ENCODE measurements at regions not wholly inside any gene's neighbourhood (a gene's known extent, or its start where the extent isn't known, plus 50 kb on each side); places are given as distances from the start of the nearest gene placed in this dataset.

DNA sequence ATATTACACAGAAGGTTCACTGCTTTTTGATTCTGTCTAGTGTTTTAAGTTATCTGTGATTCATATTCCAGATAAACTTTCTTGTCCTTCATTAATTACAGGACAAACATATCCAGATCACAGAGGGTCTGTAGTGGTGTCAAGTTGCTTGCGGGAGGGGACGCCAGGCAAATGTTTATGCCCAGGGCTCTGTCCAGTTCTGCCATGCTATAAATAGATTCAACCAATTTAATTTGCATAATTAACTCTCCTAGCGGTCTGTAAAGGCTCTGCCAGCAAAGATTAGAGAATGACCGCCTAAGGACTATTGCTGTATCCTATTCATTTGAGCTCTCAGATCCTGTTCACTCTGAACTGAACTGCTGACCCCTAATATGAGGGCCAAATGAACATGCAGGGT lies 59.7 kb upstream of the TRPC4 start:
- Mint-ChIP-seq H3K36me3 (ENCODE audit: low read depth, unreplicated experiment) (no peaks in the 10 kb centered on the region), H3K4me3 (ENCODE audit: unreplicated experiment) (no peak overlapping the region), H3K4me1 (ENCODE audit: unreplicated experiment) (no peaks in the 10 kb centered on the region), H3K9me3 (ENCODE audit: unreplicated experiment) (no peaks in the 10 kb centered on the region), H3K27me3 (ENCODE audit: unreplicated experiment) (no peaks in the 10 kb centered on the region), H3K27ac (ENCODE audit: unreplicated experiment) (no peak overlapping the region)
- TF ChIP-seq CTCF (IDR thresholded peaks at IDR 0.05; ENCODE audit: unreplicated experiment), result no peak
- no peak for DNase-seq (ENCODE audit: low spot score)

- DNase-seq (ENCODE audit: low spot score), result no peak
- Mint-ChIP-seq H3K27ac (ENCODE audit: unreplicated experiment) (no peak overlapping the region), H3K27me3 (ENCODE audit: unreplicated experiment) (no peaks in the 10 kb centered on the region), H3K4me1 (ENCODE audit: unreplicated experiment) (no peaks in the 10 kb centered on the region), H3K4me3 (ENCODE audit: unreplicated experiment) (no peak overlapping the region), H3K36me3 (ENCODE audit: low read depth, unreplicated experiment) (no peaks in the 10 kb centered on the region), H3K9me3 (ENCODE audit: unreplicated experiment) (no peaks in the 10 kb centered on the region)
- TF ChIP-seq CTCF (IDR thresholded peaks at IDR 0.05; ENCODE audit: unreplicated experiment), result no peak
These were observed 58.0 kb upstream of the TRPC4 start for GRCh38 chr13:37927561-37927960.

DNA sequence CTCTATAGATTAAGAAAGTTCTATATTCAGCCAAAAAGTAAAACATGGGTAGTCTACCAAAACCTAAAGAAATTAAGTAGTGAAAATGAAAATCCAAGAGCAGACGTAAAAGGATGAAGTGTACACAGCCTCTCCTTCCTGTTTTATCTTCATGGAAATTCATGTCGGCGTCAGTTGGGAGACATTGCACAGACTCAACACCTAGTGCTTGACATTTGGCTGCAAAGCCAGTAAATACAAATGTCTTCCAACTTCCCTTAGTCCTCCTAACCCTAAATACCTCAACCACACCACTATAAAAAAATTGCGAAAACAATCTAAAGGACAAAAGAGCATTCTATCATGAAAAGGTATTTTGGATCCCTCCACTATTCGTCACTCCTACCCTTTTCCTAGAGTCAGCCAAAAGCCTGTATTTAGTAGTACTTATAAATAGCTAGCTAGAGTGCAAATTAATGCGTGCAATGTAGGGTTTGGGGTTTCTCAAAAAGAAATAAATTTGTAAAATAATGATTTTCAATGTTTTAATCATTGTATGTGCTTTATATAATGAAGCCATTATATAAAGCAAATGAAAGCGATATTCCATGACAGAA lies 56.4 kb upstream of the TRPC4 start:
- H3K9me3 Mint-ChIP-seq (ENCODE audit: unreplicated experiment), result no peaks in the 10 kb centered on the region
- TF ChIP-seq CTCF (IDR thresholded peaks at IDR 0.05; ENCODE audit: unreplicated experiment), result no peak
- H3K27ac Mint-ChIP-seq (ENCODE audit: unreplicated experiment), result no peak overlapping the region
- H3K4me3 Mint-ChIP-seq (ENCODE audit: unreplicated experiment), result no peak overlapping the region
- H3K4me1 Mint-ChIP-seq (ENCODE audit: unreplicated experiment), result no peaks in the 10 kb centered on the region
- H3K36me3 Mint-ChIP-seq (ENCODE audit: low read depth, unreplicated experiment), result no peaks in the 10 kb centered on the region
- DNase-seq (ENCODE audit: low spot score), result no peak
- no peaks in the 10 kb centered on the region for H3K27me3 Mint-ChIP-seq (ENCODE audit: unreplicated experiment)

DNA sequence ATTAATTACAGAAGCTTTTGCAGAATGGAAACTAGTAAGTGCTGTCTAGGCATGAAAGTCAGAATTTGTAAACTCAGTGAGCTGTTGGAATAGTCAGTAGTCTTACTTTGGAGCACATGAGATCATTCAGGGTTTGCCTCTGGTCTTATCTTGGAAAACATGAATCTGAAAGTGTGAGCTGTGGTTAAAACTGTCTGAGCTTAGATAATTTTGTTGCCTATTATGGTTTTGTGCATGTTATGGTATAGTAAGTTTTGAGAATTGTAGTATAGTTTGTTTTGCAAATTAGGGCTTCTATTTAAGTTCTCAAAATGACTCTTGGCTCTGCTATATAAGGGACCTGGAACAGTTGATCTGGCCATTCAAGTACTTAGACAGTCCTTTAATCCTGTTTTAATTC lies 53.7 kb upstream of the TRPC4 start:
- H3K27me3 Mint-ChIP-seq (ENCODE audit: unreplicated experiment), result no peaks in the 10 kb centered on the region
- no peak for TF ChIP-seq CTCF (IDR thresholded peaks at IDR 0.05; ENCODE audit: unreplicated experiment)
- no peaks in the 10 kb centered on the region for H3K4me1 Mint-ChIP-seq (ENCODE audit: unreplicated experiment)
- H3K36me3 Mint-ChIP-seq (ENCODE audit: low read depth, unreplicated experiment), result no peaks in the 10 kb centered on the region
- H3K9me3 Mint-ChIP-seq (ENCODE audit: unreplicated experiment), result no peaks in the 10 kb centered on the region
- H3K27ac Mint-ChIP-seq (ENCODE audit: unreplicated experiment), result no peak overlapping the region
- DNase-seq (ENCODE audit: low spot score), result no peak
- no peak overlapping the region for H3K4me3 Mint-ChIP-seq (ENCODE audit: unreplicated experiment)

DNA sequence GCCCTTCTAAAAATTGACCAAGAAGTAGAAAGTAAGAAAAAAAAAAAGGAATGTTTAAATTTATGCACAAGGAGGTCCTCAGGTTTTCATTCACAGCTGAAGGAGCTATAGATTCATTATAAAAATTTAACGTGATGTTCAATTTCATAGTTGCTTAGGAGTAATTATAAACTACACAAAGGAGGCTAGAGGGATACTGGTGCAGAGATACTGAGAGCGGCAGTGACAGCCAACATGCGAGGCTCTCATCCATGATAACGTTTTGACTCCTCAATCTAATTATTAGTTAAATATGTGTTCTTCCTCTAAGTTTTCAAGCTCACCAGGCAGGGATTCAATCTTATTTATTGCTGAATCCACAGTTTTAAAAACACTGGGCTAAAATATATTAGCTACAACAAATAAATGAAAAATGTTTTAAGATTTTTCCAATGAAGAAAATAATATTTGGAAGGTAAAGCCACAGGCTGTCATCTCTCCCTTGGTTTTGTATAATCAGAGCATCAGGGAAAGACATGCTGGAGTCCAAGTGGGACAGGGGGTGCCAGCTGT lies 49.8 kb upstream of the TRPC4 start:
- Mint-ChIP-seq H3K27ac (ENCODE audit: unreplicated experiment) (no peak overlapping the region), H3K4me3 (ENCODE audit: unreplicated experiment) (no peak overlapping the region), H3K4me1 (ENCODE audit: unreplicated experiment) (no peaks in the 10 kb centered on the region), H3K9me3 (ENCODE audit: unreplicated experiment) (peaks cover 4% of the 10 kb centered on the region), H3K36me3 (ENCODE audit: low read depth, unreplicated experiment) (peaks cover 6% of the 10 kb centered on the region), H3K27me3 (ENCODE audit: unreplicated experiment) (no peaks in the 10 kb centered on the region)
- no peak for TF ChIP-seq CTCF (IDR thresholded peaks at IDR 0.05; ENCODE audit: unreplicated experiment)
- no peak for DNase-seq (ENCODE audit: low spot score)

Data from endothelial cell (in vitro differentiated cells).